SK-N-MC (cell line): ENCODE measurements at regions not wholly inside any gene's neighbourhood (a gene's known extent, or its start where the extent isn't known, plus 50 kb on each side); places are given as distances from the start of the nearest gene placed in this dataset.

Source experiments
- DNase-seq: peaks from one replicate; pipeline ENCODE4 v3.0.0-alpha.2; 2011; ENCODE audit warnings: low read depth, low spot score
- H3K27ac ChIP-seq: fragments of 200-600 bp; sonication (generic); 2 replicates; pipeline ENCODE4 v1.5.1; 2016; ENCODE audit warnings: mixed run types
- H3K36me3 ChIP-seq: fragments of 200-600 bp; sonication (generic); 2 replicates; pipeline ENCODE4 v1.6.1; 2017; ENCODE audit warnings: antibody characterized with exemption, low read length, mixed read lengths; ENCODE audit not compliant: insufficient read depth
- H3K4me3 ChIP-seq: fragments of 200-600 bp; sonication (generic); 2 replicates; pipeline ENCODE4 v1.5.1; 2016
- H3K9ac ChIP-seq: fragments of 200-600 bp; sonication (generic); 2 replicates; pipeline ENCODE4 v1.8.0; 2017; ENCODE audit warnings: mixed run types, mixed read lengths; ENCODE audit not compliant: insufficient read length
- H3K9me3 ChIP-seq: fragments of 200-600 bp; sonication (generic); 2 replicates; pipeline ENCODE4 v1.6.1; 2017; ENCODE audit warnings: low read depth, mild to moderate bottlenecking, antibody characterized with exemption, low read length, moderate library complexity, mixed read lengths
- EZH2 ChIP-seq: fragments of 200-600 bp; sonication (generic); IDR thresholded peaks from one replicate; pipeline ENCODE4 v1.6.1; 2017; ENCODE audit warnings: antibody characterized with exemption
- FOXP2 ChIP-seq: optimal IDR thresholded peaks from 2 replicates; pipeline ENCODE3; 2011; ENCODE audit warnings: mild to moderate bottlenecking, moderate library complexity; ENCODE audit not compliant: insufficient read depth; ENCODE audit errors: extremely low read length, control extremely low read depth
- POLR2AphosphoS5 ChIP-seq: IDR thresholded peaks from 2 replicates; pipeline ENCODE4 v1.6.1; 2012; ENCODE audit warnings: mild to moderate bottlenecking, low read depth, low read length, borderline replicate concordance

DNA sequence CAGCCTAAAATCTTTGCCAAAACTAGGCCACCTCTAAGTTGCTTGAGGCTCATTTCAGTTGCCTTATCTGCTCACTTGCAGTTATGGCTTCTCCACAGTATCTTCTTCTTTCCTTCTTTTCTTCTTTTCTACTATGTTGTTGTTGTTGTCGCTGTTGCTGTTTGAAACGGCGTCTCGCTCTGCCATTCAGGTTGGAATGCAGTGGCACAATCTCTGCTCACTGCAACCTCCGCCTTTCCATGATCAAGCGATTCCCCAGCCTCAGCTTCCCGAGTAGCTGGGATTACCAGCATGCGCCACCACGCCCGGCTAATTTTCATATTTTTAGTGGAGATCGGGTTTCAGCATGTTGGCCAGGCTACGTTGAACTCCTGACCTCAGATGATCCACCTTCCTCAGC, 210.8 kb upstream of the NR2F2 start:
- H3K4me3 ChIP-seq = no peak overlapping the region
- no peaks in the 10 kb centered on the region for H3K9me3 ChIP-seq
- no peak overlapping the region for H3K9ac ChIP-seq
- no peaks in the 10 kb centered on the region for H3K36me3 ChIP-seq
- no peak for DNase-seq
- TF ChIP-seq EZH2 (no peak), POLR2AphosphoS5 (no peak), FOXP2 (no peak)
- H3K27ac ChIP-seq = no peak overlapping the region

DNA sequence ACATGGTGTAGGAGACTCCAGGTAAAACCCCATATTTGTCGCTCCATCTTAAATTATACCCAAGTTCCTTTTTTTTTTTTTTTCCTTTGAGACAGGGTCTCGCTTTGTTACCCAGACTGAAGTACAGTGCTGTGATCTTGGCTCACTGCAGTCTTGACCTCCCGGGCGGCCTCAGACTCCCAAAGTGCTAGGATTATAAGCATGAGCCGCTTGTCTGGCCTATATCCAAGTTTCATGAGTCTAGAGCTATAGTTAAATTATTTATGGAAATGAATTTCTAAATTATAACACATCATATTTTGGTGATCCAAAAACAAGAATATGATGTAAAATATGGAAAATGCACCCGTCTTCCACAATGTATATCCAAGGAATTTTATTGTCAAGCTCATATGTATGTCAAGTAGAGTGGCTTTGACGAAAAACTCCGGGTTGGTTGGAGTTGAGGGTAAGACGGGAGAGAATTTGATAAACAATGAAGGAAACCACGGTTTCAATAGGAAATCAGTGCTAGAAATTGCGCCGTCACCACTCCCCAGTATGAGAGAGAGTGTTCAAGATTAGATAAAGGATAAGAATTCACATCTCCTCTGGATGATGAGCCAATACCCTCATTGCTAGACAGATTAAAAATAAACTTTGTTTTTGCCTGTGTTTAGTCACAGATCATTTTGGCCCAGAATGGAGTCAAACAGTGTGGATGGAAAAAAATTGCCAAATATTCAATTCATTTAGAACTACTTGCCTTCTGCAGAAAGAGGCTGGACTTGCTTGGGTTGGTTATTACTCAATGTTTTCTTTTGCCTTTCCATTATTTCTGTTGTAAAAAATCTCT, 209.2 kb upstream of the NR2F2 start:
- H3K4me3 ChIP-seq = no peak overlapping the region
- H3K36me3 ChIP-seq = no peaks in the 10 kb centered on the region
- DNase-seq = no peak
- no peak for TF ChIP-seq FOXP2
- no peak for TF ChIP-seq POLR2AphosphoS5
- no peak for TF ChIP-seq EZH2
- H3K9me3 ChIP-seq = no peaks in the 10 kb centered on the region
- no peak overlapping the region for H3K9ac ChIP-seq
- H3K27ac ChIP-seq = no peak overlapping the region

DNA sequence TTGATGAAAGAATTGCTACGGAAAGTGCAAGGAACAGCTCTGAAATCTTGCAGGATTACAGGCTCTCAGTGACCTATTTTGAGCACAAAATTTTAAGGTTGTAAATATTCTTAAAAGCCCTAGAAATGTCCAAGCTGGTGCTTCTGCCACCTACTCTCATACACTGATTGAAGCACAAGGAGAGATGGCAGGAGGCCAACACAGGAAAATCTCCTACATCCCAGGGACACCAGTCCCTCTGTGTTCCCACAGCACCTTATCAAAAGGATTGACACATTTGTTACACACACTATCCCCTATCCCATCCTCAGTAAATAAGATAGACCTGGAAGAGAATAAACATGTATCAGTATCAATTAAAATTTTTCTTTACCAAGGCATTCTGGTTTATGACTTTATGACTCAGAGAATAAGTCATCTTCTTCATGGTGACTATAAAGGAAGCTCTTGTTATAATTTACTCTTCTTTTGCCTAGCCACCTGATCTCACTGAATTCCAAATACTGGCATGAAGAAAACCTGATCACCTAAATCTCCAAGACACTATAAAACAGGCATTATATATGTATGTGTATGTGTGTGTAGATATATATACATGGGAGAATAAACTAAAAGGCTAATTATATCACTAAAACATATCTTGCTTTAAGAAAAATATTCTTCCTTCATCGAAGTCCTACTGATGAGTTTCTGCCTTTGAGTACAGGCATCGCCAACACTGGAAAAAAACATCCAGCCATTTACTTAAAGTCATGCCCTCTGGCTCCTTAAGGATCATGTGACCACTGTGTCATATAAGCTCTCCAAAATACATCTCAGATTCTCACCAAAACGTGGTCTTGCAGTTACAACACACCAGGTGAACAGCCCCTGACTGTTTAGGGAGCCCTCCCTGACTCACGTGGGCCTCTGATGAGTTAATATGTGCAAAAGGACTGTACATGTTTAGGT, 208.1 kb upstream of the NR2F2 start:
- TF ChIP-seq FOXP2 (no peak), POLR2AphosphoS5 (no peak), EZH2 (no peak)
- no peaks in the 10 kb centered on the region for H3K36me3 ChIP-seq
- no peak overlapping the region for H3K27ac ChIP-seq
- no peak overlapping the region for H3K4me3 ChIP-seq
- H3K9ac ChIP-seq = no peak overlapping the region
- no peak for DNase-seq
- no peaks in the 10 kb centered on the region for H3K9me3 ChIP-seq

DNA sequence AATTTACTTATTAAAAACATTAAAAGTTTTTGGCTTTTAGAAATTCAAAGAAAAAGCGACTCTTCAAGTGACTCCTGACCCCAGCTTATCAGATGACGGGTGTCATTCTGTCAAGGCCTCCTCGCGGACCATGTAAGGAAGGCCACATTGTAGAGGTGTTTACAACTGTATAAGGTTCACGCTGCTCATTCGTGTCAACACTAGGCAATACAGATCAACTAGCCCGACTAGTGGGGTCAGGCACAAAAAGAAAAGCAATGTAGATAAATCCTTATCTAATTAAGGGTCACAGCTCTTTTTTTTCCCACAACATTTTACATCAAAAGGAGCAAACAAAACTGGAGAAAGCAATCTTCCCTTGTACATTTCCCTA, 207.5 kb upstream of the NR2F2 start:
- no peak overlapping the region for H3K27ac ChIP-seq
- no peaks in the 10 kb centered on the region for H3K9me3 ChIP-seq
- no peak for DNase-seq
- TF ChIP-seq POLR2AphosphoS5 (no peak), EZH2 (no peak), FOXP2 (no peak)
- no peak overlapping the region for H3K4me3 ChIP-seq
- no peak overlapping the region for H3K9ac ChIP-seq
- H3K36me3 ChIP-seq = no peaks in the 10 kb centered on the region

DNA sequence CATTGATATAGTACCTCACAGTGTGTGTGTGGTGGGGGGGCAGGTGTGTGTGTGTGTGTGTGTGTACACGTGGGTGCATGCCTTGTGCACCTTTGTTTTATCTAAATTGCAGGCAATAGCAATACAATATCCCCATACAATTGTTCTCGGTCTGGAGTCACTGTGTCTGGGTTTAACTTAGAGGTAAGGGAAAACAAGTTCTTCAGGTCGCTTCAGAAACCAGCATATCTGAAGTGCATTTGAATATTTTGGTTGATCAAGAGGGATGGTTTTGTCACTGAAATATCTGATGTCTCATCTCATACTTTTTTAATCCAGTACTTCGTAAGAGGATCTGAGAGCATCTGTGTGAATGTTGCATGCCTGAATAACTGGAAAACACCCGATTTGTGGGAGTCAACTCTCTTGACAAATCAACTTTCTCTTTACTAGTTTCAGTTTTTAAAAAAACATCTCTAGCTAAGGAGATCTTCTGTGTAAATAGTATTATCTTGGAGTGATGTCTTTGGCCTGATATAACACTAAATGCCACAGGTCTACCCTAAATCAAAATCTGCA, 206.8 kb upstream of the NR2F2 start:
- H3K9me3 ChIP-seq = no peaks in the 10 kb centered on the region
- no peak for TF ChIP-seq POLR2AphosphoS5
- no peak for TF ChIP-seq FOXP2
- no peak for TF ChIP-seq EZH2
- no peak for DNase-seq
- no peak overlapping the region for H3K9ac ChIP-seq
- H3K27ac ChIP-seq = no peak overlapping the region
- no peaks in the 10 kb centered on the region for H3K36me3 ChIP-seq
- H3K4me3 ChIP-seq = no peak overlapping the region

DNA sequence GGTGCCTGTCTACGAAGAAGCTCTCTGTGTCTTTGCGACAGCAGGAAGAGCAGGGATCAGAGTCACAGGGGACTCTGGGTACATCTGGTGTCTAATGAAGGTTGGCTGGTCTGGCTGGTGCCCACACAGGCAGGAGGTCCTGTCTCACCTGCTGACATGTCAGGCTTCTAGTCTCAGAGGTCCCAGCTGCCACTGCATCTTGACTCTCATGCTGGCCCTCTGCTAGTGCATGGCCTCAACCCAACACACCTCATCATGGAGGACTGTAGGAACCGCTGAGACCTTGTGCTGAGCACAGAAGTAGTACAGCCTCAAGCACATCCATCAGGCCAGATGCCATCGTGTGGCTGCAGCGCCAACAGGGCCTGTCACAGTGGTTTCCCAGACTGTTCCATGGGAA, 206.1 kb upstream of the NR2F2 start:
- TF ChIP-seq FOXP2 (no peak), EZH2 (no peak), POLR2AphosphoS5 (no peak)
- no peak overlapping the region for H3K9ac ChIP-seq
- H3K4me3 ChIP-seq = no peak overlapping the region
- H3K9me3 ChIP-seq = no peaks in the 10 kb centered on the region
- no peak for DNase-seq
- H3K36me3 ChIP-seq = no peaks in the 10 kb centered on the region
- H3K27ac ChIP-seq = no peak overlapping the region

DNA sequence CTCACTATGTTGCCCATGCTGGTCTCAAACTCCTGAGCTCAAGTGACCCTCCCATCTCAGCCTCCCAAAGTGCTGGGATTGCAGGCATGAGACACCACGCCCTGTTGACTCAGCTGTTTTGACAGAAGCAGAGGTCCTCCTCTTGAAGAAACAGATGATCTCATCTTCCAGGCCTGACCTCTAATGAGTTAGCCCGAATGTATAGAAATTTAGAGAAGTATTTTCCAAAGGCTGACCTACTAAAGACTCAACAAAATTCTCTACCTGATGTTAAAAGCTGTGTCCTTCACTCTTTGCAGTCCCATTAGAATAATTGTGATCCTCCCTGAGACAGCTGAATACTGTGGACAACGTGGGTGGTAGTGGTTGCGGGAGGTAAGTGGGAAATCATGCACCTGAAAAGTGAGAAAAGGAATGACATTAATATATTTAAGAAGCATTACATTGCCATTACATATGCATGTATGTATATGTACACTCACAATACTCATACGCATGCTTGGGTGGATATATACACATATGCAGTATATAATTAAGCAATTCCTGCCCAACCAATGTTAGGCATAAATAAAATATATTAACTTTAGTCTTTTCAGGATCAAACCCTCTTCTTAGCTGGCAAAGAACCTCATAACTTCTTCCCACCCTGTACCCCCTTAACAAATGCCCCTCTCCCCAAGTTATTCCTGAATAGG, 204.6 kb upstream of the NR2F2 start:
- Histone ChIP-seq H3K27ac (no peak overlapping the region), H3K9me3 (no peaks in the 10 kb centered on the region), H3K9ac (no peak overlapping the region), H3K4me3 (no peak overlapping the region), H3K36me3 (no peaks in the 10 kb centered on the region)
- TF ChIP-seq POLR2AphosphoS5 (no peak), FOXP2 (no peak), EZH2 (no peak)
- DNase-seq = no peak

DNA sequence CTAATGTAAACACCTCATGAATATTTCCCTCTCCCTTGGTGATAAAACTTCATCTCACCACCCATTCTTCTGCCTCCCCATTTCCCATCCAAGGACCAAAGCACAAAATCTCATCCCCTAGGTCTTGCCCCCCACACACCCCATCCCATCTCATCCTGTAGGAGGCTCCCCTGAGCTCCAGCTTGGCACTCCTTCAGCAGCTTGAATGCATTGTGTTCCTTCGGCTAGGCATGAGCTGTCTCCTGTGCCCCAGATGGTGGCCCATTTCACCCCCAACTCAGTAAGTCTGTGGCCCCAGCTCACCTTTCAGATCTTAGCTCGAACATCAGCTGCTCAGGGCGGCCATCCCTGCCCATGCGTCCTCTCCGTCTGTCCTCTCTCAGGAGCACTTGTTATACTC, 203.6 kb upstream of the NR2F2 start:
- no peak overlapping the region for H3K27ac ChIP-seq
- no peak for TF ChIP-seq POLR2AphosphoS5
- TF ChIP-seq EZH2 = no peak
- no peak for TF ChIP-seq FOXP2

More for the DNA sequence above, 203.6 kb upstream of the NR2F2 start:
- no peaks in the 10 kb centered on the region for H3K9me3 ChIP-seq
- H3K4me3 ChIP-seq = no peak overlapping the region
- no peak overlapping the region for H3K9ac ChIP-seq
- H3K36me3 ChIP-seq = no peaks in the 10 kb centered on the region
- DNase-seq = no peak
